Renal cortical epithelial cell (primary cell): ENCODE measurements at regions not wholly inside any gene's neighbourhood (a gene's known extent, or its start where the extent isn't known, plus 50 kb on each side); places are given as distances from the start of the nearest gene placed in this dataset.
"Not testable (repeated sequence)": the region's sequence is repeated elsewhere in the genome, so short reads cannot be mapped to it uniquely, and the experiment has no call there.

Experiments
- DNase-seq: peaks from one replicate; pipeline ENCODE4 v3.0.0-alpha.2; 2011; ENCODE audit warnings: low read depth

- not testable (repeated sequence) for DNase-seq
Observed at GRCh38 chr4:142897518-142897917, 51.4 kb upstream of the INPP4B start.

DNA sequence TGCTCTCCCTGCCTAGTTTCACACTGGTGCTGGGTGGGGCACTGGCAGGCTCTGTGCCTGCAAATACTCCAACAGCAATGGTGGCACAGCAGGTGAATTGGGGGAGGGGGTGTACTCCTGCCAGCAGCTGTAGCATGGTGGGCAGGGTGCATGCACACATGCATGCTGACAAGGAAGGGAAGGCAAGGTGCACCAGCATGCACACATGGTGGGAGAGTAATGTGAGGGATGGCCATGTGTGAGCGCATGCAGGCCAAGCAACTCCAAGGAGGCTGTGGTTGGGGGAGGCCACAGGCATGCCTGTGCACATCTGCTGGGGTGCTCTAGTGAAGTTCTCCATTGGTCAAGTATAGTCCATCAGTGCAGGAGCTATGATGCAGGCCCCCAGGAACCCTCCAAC lies 54.5 kb upstream of the INPP4B start:
- DNase-seq, result no peak

DNA sequence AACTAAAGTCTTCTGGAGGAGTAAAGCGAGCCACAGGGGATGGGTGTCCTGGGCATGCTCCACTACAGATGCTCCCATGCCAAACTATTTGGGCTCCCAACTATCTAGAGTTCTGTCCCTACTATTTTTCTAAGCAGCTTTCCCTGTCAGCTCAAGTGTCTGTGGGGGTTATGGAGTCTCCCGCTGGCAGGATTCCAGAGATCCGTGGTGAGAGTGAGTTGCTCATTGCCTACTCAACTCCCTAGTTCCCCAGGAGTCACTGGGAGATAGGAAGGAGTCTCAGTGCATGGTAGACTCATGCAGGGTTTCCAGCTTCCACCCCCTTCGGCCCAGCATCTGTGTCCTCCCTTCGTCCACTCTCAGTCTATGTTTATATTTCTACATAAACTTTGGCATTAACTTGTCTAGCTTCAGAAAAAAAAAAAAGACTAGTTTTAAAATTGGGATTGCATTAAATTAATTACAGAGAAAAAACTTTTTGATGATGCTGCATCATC lies 55.1 kb upstream of the INPP4B start:
- DNase-seq, result peak; percentile 9

DNA sequence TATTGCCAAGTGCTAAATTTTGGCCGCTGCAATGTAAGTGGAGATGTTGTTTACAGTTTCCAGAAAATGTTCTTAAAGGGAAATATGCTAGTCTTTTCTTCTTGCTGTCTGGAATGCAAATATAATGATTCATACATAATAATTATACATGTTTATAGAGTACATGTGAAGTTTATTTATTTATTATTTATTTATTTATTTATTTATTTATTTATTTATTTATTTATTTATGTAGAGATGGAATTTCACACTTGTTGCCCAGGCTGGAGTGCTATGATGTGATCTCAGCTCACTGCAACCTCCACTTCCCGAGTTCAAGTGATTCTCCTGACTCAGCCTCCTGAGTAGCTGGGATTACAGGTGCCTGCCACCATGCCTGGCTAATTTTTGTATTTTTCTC lies 57.5 kb upstream of the INPP4B start:
- DNase-seq, result not testable (repeated sequence)

DNA sequence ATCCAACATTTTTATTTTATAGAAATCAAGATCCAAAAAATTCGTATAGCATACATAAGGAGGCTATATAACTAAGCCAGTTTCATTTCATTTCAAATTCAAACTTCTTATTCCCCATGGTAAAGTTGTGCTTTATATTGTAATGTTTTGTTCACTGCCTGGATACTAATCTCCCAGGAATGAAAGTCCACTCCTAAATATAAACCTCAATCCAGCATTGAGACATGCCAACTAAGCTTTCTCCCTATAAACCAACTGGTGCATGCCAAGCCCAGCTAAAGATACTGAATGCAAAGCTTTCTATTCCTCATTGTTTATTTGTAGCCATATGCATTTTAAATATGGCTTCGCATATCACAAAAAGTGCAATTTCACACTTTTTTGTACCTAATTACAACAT lies 63.8 kb upstream of the INPP4B start:
- no peak for DNase-seq

DNA sequence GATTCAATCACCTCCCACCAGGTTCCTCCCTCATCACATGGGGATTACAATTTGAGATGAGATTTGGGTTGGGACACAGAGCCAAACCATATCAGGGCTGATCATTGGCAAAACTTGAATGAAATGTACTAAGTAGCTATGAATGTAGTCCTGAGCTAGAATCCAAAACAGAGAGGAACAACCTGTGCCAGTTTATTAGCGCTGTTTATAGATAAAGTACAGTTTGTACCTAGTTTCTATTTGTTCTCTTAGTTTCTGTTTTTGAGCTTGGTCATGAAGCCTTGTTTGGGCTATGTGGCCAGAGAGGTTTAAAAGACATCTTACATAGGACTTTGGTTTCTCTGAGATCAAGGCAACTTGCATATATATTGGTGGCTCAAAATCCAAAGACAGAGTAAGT lies 66.9 kb upstream of the INPP4B start:
- no peak for DNase-seq

- no peak for DNase-seq
Observed at GRCh38 chr4:142913461-142914030, 67.4 kb upstream of the INPP4B start.

- DNase-seq, result no peak
Observed at GRCh38 chr4:142917678-142918077, 71.6 kb upstream of the INPP4B start.

DNA sequence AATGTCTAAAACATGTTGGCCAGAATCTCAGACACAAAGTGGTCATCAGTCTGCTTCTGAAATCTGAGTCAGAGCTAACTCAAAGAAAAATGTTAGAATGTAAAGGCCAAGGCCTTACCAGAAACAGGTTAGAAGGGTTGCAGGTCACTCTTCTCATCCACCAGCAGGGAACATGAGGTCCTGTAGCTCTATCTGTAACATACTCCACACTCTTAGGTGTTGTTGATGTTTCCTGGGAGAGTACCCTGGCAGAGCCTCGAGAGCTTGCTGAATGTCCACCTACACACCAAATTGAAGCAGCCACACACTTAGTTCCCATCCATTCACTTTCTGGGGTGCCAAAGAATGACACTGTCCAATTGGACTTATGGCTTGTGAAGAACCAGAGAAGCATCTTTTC lies 76.6 kb upstream of the INPP4B start:
- DNase-seq, result no peak

DNA sequence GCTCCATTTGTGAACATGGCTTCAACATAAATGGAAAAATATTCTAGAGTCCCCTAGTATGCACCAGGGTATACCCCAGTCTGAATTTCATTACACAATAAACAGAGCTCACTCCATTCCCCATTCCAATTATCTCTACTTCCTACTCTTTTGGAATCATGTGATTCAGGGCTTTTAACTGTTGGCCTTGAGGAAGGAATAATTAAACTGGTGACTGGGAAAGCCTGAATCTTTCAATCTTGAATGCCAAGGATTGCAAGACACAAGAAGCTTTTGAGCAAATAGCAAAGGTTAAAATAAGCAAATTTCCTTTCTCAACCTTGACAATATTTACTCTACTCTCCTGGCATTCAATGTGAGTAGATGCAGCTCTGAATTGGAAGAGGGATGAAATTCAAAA lies 77.5 kb upstream of the INPP4B start:
- DNase-seq, result no peak

DNA sequence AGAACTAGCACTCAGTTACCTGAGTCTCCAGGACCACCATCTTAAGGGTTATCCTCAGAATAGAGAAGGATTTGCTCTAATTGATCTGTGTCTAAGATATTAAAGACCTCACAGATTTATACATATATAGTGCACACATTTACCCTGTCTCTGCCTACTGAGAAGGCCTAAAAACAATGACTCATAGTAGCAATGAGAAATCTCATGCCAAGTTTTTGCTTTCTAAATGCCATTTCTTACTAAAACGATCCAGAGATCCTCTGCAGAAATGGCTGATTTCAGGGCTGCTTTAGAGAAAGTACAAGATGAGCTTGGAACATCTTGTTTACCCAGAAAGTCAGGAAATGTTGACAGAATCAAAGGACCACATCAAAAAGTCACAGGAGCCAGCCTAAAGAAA lies 79.1 kb upstream of the INPP4B start:
- DNase-seq, result no peak

DNA sequence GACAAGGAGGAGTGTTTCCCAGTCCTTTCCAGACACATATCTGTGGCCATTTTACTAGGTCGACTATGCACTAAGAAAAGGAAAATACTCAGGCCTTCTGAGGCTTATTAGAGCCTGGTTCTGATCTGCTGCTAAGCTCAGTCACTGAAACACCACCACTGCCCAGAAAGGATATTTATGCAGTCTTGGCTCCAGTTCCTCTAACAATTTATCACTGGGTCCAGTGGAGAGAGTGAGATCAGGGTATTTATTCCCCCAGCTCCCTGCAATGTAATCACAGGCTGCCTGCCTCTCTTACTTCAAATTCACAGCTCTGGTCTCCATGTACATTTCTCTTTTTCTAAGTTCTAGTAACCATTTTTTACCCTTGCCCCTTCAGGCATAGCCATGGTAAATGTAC lies 81.6 kb upstream of the INPP4B start:
- no peak for DNase-seq

DNA sequence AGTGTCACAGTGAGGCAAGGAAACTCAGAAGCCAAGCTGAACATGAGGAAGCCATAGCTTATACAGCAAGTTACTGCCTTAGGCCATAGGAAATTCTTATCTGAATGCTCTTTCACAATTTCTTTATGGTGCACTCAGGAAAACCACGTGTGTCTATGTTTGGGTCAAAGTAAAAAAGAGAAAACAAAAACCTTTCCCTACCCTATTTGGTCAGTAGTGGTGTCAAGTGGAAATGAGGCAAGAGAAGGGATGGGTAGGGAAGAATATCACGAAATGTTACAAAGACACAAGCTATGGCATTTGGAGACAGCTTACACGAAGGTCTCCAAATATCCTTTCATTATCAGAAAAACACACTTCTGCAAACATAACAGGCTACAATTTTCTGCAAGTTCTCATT lies 83.4 kb upstream of the INPP4B start:
- no peak for DNase-seq

- no peak for DNase-seq
Observed at GRCh38 chr4:142933207-142933606, 87.1 kb upstream of the INPP4B start.

- peak; percentile 15 for DNase-seq
Observed at GRCh38 chr4:142940425-142941330, 94.6 kb upstream of the INPP4B start.

DNA sequence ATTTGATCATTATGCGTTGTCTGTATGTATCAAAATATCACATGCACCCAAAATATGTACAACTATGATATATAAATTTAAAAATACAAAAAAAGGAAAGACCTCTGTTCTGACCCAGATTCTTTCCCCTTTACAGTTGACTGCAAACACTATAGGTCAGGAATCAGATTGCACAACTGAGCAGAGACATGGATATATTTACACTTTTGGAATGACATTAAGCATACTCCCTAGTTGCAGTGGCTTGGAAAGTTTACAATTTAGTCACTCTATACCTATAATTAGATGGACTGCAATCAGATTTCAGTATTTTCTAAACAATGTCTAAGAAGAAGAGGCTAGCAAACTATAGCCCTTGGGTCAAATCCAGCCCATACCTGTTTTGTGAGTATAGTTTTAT lies 98.5 kb upstream of the INPP4B start:
- no peak for DNase-seq

DNA sequence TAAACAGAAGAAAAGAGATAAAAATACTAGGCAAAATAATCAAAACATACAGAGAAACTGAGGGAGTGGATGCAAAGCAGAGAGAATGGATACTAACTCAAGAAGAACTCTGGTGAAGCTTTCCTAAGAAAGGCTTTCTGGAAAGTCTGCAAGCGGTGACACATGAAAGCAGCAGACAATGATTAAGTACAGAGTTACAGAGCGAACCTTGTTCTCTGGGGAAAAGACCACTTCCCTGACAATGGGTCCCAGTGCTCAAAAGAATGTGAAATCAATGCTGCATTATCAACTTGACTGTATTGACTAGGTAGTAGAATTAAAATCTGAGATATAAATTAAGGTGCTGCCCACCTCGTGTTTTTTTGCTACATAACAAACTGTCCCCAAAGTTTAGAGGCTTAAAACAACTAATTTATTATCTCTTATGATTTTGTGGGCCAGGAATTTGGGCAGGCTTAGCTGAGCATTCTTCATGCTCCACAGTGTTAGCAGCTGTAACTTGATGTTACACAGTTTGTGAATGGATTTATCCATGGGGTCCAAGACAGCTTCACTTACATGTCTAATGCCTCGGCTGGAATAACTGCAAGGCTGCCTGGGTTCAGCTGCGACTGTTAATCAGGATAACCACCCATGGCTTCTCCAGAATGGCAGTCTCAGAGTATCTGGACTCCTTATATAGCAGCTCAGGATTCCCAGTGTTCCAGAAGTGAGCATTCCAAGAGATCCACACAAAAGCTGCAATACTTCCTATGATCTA lies 106.9 kb upstream of the INPP4B start:
- DNase-seq, result no peak

GRCh38 chr4:142954415-142954814 lies 108.3 kb upstream of the INPP4B start:
- DNase-seq, result no peak

DNA sequence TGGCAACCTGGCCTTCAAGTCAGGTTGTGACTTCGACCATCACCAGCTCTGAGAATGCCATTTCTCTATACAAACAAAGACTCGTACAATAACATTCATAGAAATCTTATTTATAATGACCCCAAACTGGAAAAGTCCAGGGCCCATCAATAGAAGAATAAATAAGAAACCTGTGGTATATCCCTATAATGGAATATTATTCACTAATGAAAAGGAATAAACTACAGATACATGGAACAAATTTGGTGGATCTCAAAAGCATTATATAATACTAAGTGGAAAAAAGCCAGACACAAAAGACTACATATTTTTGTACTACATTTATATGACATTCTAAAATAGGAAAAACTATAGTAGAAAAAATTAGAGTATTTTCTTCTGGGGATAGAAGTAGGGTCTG lies 109.4 kb upstream of the INPP4B start:
- no peak for DNase-seq

DNA sequence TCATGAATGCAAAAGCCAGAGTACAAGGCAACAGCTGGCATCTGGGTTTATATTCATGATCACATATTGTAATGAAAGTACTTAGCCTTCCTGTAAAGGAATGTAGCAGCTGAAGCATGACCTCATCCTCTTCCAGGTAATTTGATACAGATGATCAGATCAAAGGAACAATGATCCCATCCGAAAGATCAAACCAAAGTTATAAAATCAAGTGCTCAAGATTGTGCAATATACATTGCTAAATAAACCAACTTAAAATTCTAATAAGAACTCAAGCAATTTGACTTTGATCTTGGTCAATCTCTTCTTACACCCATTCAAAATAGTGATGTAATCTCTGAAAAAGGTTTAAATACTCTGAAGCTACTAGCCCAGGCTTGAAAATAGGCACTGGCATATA lies 113.1 kb upstream of the INPP4B start:
- DNase-seq, result peak; percentile 68

GRCh38 chr4:142960126-142960525 lies 114.0 kb upstream of the INPP4B start:
- DNase-seq, result peak; percentile 16

GRCh38 chr4:142960867-142961644 lies 115.0 kb upstream of the INPP4B start:
- no peak for DNase-seq
